SU-DHL-6 (cell line): ENCODE measurements at regions not wholly inside any gene's neighbourhood (a gene's known extent, or its start where the extent isn't known, plus 50 kb on each side); places are given as distances from the start of the nearest gene placed in this dataset.

Source experiments
- H2AFZ ChIP-seq: fragments of 200-600 bp; sonication (generic); 2 replicates; pipeline ENCODE4 v1.6.1; 2014; ENCODE audit warnings: low read depth, mild to moderate bottlenecking, moderate library complexity, mixed read lengths, antibody characterized with exemption, low read length; ENCODE audit not compliant: severe bottlenecking
- H3F3A ChIP-seq: fragments of 200-600 bp; shearing (Covaris generic); 2 replicates; pipeline ENCODE4 v1.6.0; 2016; ENCODE audit warnings: antibody characterized with exemption, mild to moderate bottlenecking; ENCODE audit not compliant: insufficient read depth
- H3K27ac ChIP-seq: fragments of 200-600 bp; sonication (generic); 2 replicates; pipeline ENCODE4 v1.5.1; 2016; ENCODE audit warnings: low read depth, mild to moderate bottlenecking, low read length, moderate library complexity, mixed read lengths
- H3K27me3 ChIP-seq: fragments of 200-600 bp; sonication (generic), shearing (Covaris generic); 2 replicates; pipeline ENCODE4 v1.6.0; 2014; ENCODE audit warnings: mild to moderate bottlenecking, low read length
- H3K36me3 ChIP-seq: fragments of 200-600 bp; sonication (generic); 2 replicates; pipeline ENCODE4 v1.6.1; 2014; ENCODE audit warnings: mild to moderate bottlenecking, low read length, mixed read lengths
- H3K4me2 ChIP-seq: fragments of 300-600, 200-600 bp; shearing (Covaris generic), sonication (generic); 2 replicates; pipeline ENCODE4 v1.6.0; 2014; ENCODE audit warnings: low read length, low read depth, mild to moderate bottlenecking; ENCODE audit not compliant: poor library complexity, severe bottlenecking
- H3K4me3 ChIP-seq: fragments of 200-600 bp; sonication (generic); 2 replicates; pipeline ENCODE4 v1.5.1; 2014; ENCODE audit warnings: antibody characterized with exemption, low read length, mild to moderate bottlenecking, mixed read lengths; ENCODE audit not compliant: insufficient read depth, poor library complexity, severe bottlenecking
- H3K79me2 ChIP-seq: fragments of 200-600 bp; sonication (generic); 2 replicates; pipeline ENCODE4 v1.6.1; 2014; ENCODE audit warnings: mild to moderate bottlenecking, low read length, moderate library complexity; ENCODE audit not compliant: insufficient read depth
- H3K9ac ChIP-seq: fragments of 200-600 bp; sonication (generic); 2 replicates; pipeline ENCODE4 v1.7.0; 2014; ENCODE audit warnings: mild to moderate bottlenecking, low read length
- H3K9me2 ChIP-seq: fragments of 200-600 bp; sonication (generic); replicated peaks from 2 replicates; pipeline ENCODE4 v1.6.1; 2014; ENCODE audit warnings: low read length; ENCODE audit not compliant: insufficient read depth
- H3K9me3 ChIP-seq: fragments of 200-600 bp; sonication (generic); 2 replicates; pipeline ENCODE4 v1.6.1; 2014; ENCODE audit warnings: low read length, mixed read lengths; ENCODE audit not compliant: insufficient read depth
- H4K20me1 ChIP-seq: fragments of 200-600 bp; sonication (generic); 2 replicates; pipeline ENCODE4 v1.6.1; 2014; ENCODE audit warnings: low read depth, mild to moderate bottlenecking, antibody characterized with exemption, low read length, moderate library complexity, mixed read lengths
- EZH2phosphoT487 ChIP-seq: fragments of 200-600 bp; sonication (generic), shearing (Covaris generic); conservative IDR thresholded peaks from 2 replicates; pipeline ENCODE4 v1.6.1; 2018; ENCODE audit warnings: mild to moderate bottlenecking, antibody characterized with exemption, low read length, moderate library complexity, mixed read lengths
- TF ChIP-seq, protein P1 (sequence below): fragments of 200-600 bp; sonication (generic); IDR thresholded peaks from one replicate; pipeline ENCODE4 v1.5.1; 2017; ENCODE audit warnings: antibody characterized with exemption, mild to moderate bottlenecking, low read length, moderate library complexity; ENCODE audit not compliant: insufficient read depth, poor library complexity, severe bottlenecking

DNA sequence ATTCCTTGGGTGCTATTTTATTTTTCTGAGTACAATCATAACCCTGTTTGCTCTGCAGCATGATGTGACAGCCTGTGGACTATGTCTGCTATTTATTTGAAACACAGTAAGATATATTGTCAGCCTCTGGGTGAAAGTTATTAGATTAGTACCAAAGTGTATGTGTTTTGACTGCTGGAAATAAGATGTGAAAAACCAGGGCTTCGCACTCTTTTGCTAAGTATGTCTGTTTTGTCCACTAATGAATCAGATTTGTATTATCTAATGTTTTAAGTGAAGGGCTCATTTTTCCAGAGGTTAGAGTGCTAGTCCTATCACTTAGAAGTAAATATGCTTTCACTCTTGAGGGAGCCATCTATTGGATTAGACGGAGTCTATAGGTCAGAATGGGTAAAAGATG lies 569.8 kb upstream of the FZD8 start:
- H4K20me1 ChIP-seq, result no peaks in the 10 kb centered on the region
- H3K79me2 ChIP-seq, result no peaks in the 10 kb centered on the region
- H3K4me3 ChIP-seq, result no peak overlapping the region
- TF ChIP-seq, protein P1, sequence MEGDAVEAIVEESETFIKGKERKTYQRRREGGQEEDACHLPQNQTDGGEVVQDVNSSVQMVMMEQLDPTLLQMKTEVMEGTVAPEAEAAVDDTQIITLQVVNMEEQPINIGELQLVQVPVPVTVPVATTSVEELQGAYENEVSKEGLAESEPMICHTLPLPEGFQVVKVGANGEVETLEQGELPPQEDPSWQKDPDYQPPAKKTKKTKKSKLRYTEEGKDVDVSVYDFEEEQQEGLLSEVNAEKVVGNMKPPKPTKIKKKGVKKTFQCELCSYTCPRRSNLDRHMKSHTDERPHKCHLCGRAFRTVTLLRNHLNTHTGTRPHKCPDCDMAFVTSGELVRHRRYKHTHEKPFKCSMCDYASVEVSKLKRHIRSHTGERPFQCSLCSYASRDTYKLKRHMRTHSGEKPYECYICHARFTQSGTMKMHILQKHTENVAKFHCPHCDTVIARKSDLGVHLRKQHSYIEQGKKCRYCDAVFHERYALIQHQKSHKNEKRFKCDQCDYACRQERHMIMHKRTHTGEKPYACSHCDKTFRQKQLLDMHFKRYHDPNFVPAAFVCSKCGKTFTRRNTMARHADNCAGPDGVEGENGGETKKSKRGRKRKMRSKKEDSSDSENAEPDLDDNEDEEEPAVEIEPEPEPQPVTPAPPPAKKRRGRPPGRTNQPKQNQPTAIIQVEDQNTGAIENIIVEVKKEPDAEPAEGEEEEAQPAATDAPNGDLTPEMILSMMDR, result no peak
- no peak for TF ChIP-seq EZH2phosphoT487
- no peak overlapping the region for H3K9ac ChIP-seq
- no peaks in the 10 kb centered on the region for H3F3A ChIP-seq
- no peak overlapping the region for H3K4me2 ChIP-seq
- H3K27ac ChIP-seq, result no peak overlapping the region
- H3K9me3 ChIP-seq, result no peaks in the 10 kb centered on the region
- no peaks in the 10 kb centered on the region for H3K9me2 ChIP-seq
- no peaks in the 10 kb centered on the region for H3K27me3 ChIP-seq
- no peaks in the 10 kb centered on the region for H3K36me3 ChIP-seq
- no peak overlapping the region for H2AFZ ChIP-seq

DNA sequence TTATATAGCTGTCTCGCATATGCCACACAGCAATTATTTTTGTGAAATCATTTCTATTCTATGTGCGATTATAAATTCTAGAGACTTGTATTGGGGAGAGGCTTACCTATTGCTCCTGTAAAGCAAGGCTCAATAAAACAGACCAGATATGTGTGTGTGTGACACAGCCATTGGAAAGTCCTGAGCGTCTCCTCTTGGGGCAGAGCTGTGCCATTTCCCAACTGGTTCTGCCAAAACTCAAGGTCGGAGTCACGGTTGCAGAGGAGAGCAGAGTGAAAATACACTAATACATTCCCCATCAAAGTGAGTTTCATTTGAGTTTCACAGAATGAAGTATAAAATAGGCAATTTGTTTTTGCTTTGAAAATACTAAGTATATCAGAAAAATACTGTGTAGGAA lies 567.4 kb upstream of the FZD8 start:
- H3K36me3 ChIP-seq, result no peaks in the 10 kb centered on the region
- no peaks in the 10 kb centered on the region for H3K9me2 ChIP-seq
- no peak overlapping the region for H2AFZ ChIP-seq
- H3F3A ChIP-seq, result no peaks in the 10 kb centered on the region
- no peaks in the 10 kb centered on the region for H4K20me1 ChIP-seq
- H3K4me3 ChIP-seq, result no peak overlapping the region
- no peaks in the 10 kb centered on the region for H3K27me3 ChIP-seq
- H3K9ac ChIP-seq, result no peak overlapping the region
- H3K9me3 ChIP-seq, result no peaks in the 10 kb centered on the region
- no peak overlapping the region for H3K27ac ChIP-seq
- H3K4me2 ChIP-seq, result no peak overlapping the region
- TF ChIP-seq EZH2phosphoT487, result no peak
- TF ChIP-seq, protein P1, result no peak
- no peaks in the 10 kb centered on the region for H3K79me2 ChIP-seq

- Histone ChIP-seq H3K27me3 (no peaks in the 10 kb centered on the region), H3K27ac (no peak overlapping the region), H3K9me2 (no peaks in the 10 kb centered on the region), H3K4me3 (no peak overlapping the region), H3K36me3 (no peaks in the 10 kb centered on the region), H4K20me1 (no peaks in the 10 kb centered on the region), H2AFZ (no peak overlapping the region), H3K79me2 (no peaks in the 10 kb centered on the region), H3K9ac (no peak overlapping the region), H3K9me3 (no peaks in the 10 kb centered on the region), H3F3A (no peaks in the 10 kb centered on the region), H3K4me2 (no peak overlapping the region)
- TF ChIP-seq, protein P1, result no peak
- no peak for TF ChIP-seq EZH2phosphoT487
Measured at GRCh38 chr10:36202881-36203280, 560.8 kb upstream of the FZD8 start.
